B cell (primary cell): ENCODE measurements at regions not wholly inside any gene's neighbourhood (a gene's known extent, or its start where the extent isn't known, plus 50 kb on each side); places are given as distances from the start of the nearest gene placed in this dataset.

Experiments
- ATAC-seq: fragments of 200-7000 bp; cut with Tn5 transposase; one replicate; pipeline ENCODE4 v1.10.0; 2021; ENCODE audit warnings: low read depth, mild to moderate bottlenecking, moderate number of reproducible peaks, moderate library complexity
- CTCF ChIA-PET: fragments of 350-600 bp; sonication (Branson Sonifier 250); formaldehyde crosslinking; loops from one replicate; lab custom pipeline; 2021; ENCODE audit warnings: antibody characterized with exemption, inconsistent platforms; lab: Charles Lee
- POLR2A ChIA-PET: fragments of 350-600 bp; sonication (Branson Sonifier 250); formaldehyde crosslinking; loops from one replicate; lab custom pipeline; 2021; ENCODE audit warnings: antibody characterized with exemption; lab: Charles Lee
- DNase-seq: peaks from one replicate; pipeline ENCODE4 v3.0.0; 2013
- H2AFZ ChIP-seq: 2 replicates; pipeline ENCODE4 v1.6.1; 2012; ENCODE audit warnings: mild to moderate bottlenecking, low read depth, low read length; ENCODE audit not compliant: insufficient read depth, poor library complexity, severe bottlenecking
- H3K27ac ChIP-seq, 2 donors: 1 replicate in 1 of 2; 2 replicates in 1 of 2; pipeline ENCODE4 v1.5.1; 2012 to 2013; ENCODE audit warnings: low read length in 2 of 2, mild to moderate bottlenecking in 2 of 2, moderate library complexity in 1 of 2
- H3K27me3 ChIP-seq, 4 experiments: fragments of 200-600 bp in 1 of 4; sonication (generic) in 1 of 4; replicated peaks in 1 of 4; 1 replicate in 2 of 4; 2 replicates in 2 of 4; pipeline versions ENCODE4 v1.6.1 to v1.7.0; 2013 to 2016; ENCODE audit warnings: low read length in 3 of 4, mild to moderate bottlenecking in 2 of 4, mixed read lengths in 1 of 4, moderate library complexity in 1 of 4; ENCODE audit not compliant: insufficient read depth in 4 of 4, control insufficient read depth in 3 of 4; ENCODE audit errors: control extremely low read depth in 1 of 4
- H3K36me3 ChIP-seq, 2 experiments: replicated peaks in 1 of 2; 1 replicate in 1 of 2; 2 replicates in 1 of 2; pipeline versions ENCODE4 v1.6.1 to v1.7.1; 2013; ENCODE audit warnings: low read length in 1 of 2; ENCODE audit not compliant: insufficient read depth in 2 of 2, control insufficient read depth in 1 of 2; ENCODE audit errors: control extremely low read depth in 1 of 2, extremely low read depth in 1 of 2
- H3K4me1 ChIP-seq, 2 donors: fragments of 200-600 bp in 1 of 2; sonication (generic) in 1 of 2; 1 replicate in 1 of 2; 2 replicates in 1 of 2; pipeline versions ENCODE4 v1.5.1 to v1.6.1; 2013 to 2017; ENCODE audit warnings: low read length in 2 of 2; ENCODE audit not compliant: control insufficient read depth in 2 of 2, insufficient read depth in 2 of 2
- H3K4me2 ChIP-seq: replicated peaks from 2 replicates; pipeline ENCODE3; 2012; ENCODE audit warnings: mild to moderate bottlenecking, low read depth, low read length; ENCODE audit not compliant: poor library complexity, severe bottlenecking
- H3K4me3 ChIP-seq, 5 experiments: fragments of 200-600 bp in 1 of 5; sonication (generic) in 1 of 5; 1 replicate in 3 of 5; 2 replicates in 2 of 5; pipeline versions ENCODE4 v1.5.1 to v1.7.0; 2011 to 2016; ENCODE audit warnings: low read length in 4 of 5, mild to moderate bottlenecking in 4 of 5, low read depth in 2 of 5, control low read depth in 1 of 5, moderate library complexity in 1 of 5; ENCODE audit not compliant: insufficient read depth in 1 of 5; ENCODE audit errors: control extremely low read depth in 1 of 5, extremely low read depth in 1 of 5
- H3K79me2 ChIP-seq: fragments of 200-600 bp; sonication (generic); one replicate; pipeline ENCODE4 v1.6.0; 2016; ENCODE audit warnings: low read length; ENCODE audit not compliant: control insufficient read depth, insufficient read depth
- H3K9ac ChIP-seq: fragments of 200-600 bp; sonication (generic); 2 replicates; pipeline ENCODE4 v1.6.1; 2017; ENCODE audit warnings: mild to moderate bottlenecking, low read length, moderate library complexity
- H3K9me3 ChIP-seq, 3 donors: one replicate each; pipeline versions ENCODE4 v1.6.1 to v1.7.1; 2013; ENCODE audit warnings: low read length in 2 of 3; ENCODE audit not compliant: control insufficient read depth in 2 of 3, insufficient read depth in 1 of 3; ENCODE audit errors: control extremely low read depth in 1 of 3
- H4K20me1 ChIP-seq: 2 replicates; pipeline ENCODE4 v1.6.0; 2012; ENCODE audit warnings: mild to moderate bottlenecking, low read length; ENCODE audit not compliant: insufficient read depth, control insufficient read depth, poor library complexity, severe bottlenecking
- H3K27ac Mint-ChIP-seq: one replicate; pipeline ENCODE4 v1.8.0; 2021; ENCODE audit warnings: mixed read lengths
- H3K27me3 Mint-ChIP-seq: one replicate; pipeline ENCODE4 v1.8.0; 2021; ENCODE audit warnings: mixed read lengths
- H3K4me1 Mint-ChIP-seq: one replicate; pipeline ENCODE4 v1.8.0; 2021; ENCODE audit warnings: mixed read lengths
- H3K4me3 Mint-ChIP-seq: one replicate; pipeline ENCODE4 v1.8.0; 2021; ENCODE audit warnings: mixed read lengths
- H3K9me3 Mint-ChIP-seq: one replicate; pipeline ENCODE4 v1.8.0; 2022; ENCODE audit warnings: mixed read lengths; ENCODE audit not compliant: insufficient read depth
- CTCF ChIP-seq: fragments of 200-600 bp; IDR thresholded peaks from one replicate; pipeline ENCODE4 v1.8.0; 2022; ENCODE audit warnings: antibody characterized with exemption, mild to moderate bottlenecking
- EZH2 ChIP-seq: IDR thresholded peaks from 2 replicates; pipeline ENCODE4 v1.6.1; 2012; ENCODE audit warnings: borderline replicate concordance, low read depth, mild to moderate bottlenecking, moderate library complexity, low read length; ENCODE audit not compliant: insufficient read depth, poor library complexity, severe bottlenecking
- WGBS: methylation state at CpG from one replicate; pipeline ENCODE4 v1.1.5; 2013; ENCODE audit warnings: missing lambda C conversion rate; ENCODE audit not compliant: insufficient coverage; 5-methylcytosine and 5-hydroxymethylcytosine counted together
- intact Hi-C: fragments of 100-400 bp; cut with micrococcal nuclease; formaldehyde crosslinking; loops from one replicate; pipeline ENCODE4 v1.10.0; 2022

- Histone ChIP-seq H3K4me2 (no peak overlapping the region), H3K27ac (no peak overlapping the region), H3K4me1 (peaks cover 0 to 3% of the 10 kb centered on the region in 2 donors), H3K27me3 (peaks cover 0 to 4% (median 0%) of the 10 kb centered on the region in 4 experiments), H3K4me3 (no peak overlapping the region), H3K9ac (no peak overlapping the region), H4K20me1 (no peaks in the 10 kb centered on the region), H2AFZ (no peak overlapping the region), H3K36me3 (no peaks in the 10 kb centered on the region), H3K9me3 (peaks cover 0 to 7% (median 0%) of the 10 kb centered on the region in 3 donors), H3K79me2 (no peaks in the 10 kb centered on the region)
- DNase-seq (no peak), ATAC-seq (no peak)
- ChIA-PET POLR2A (no interaction called here), CTCF (no interaction called here)
- Mint-ChIP-seq H3K4me3 (no peak overlapping the region), H3K9me3 (no peaks in the 10 kb centered on the region), H3K4me1 (no peaks in the 10 kb centered on the region), H3K27ac (no peak overlapping the region), H3K27me3 (peaks cover 3% of the 10 kb centered on the region)
- WGBS: 65% methylated on average over 3 of the region's 4 CpGs
- TF ChIP-seq EZH2: no peak
- no peak for TF ChIP-seq CTCF
- intact Hi-C loops: loop anchor here (10.0 kb wide), 1 partner anchor 1930 kb away; no protein-coding TSS in a partner anchor
Measured at GRCh38 chr11:116274521-116274920, 498.3 kb downstream of the BUD13 start.

- Mint-ChIP-seq H3K9me3 (no peaks in the 10 kb centered on the region), H3K4me3 (no peak overlapping the region), H3K4me1 (no peaks in the 10 kb centered on the region), H3K27me3 (peaks cover 3% of the 10 kb centered on the region), H3K27ac (no peak overlapping the region)
- H3K4me3 ChIP-seq: no peak overlapping the region
- intact Hi-C loops: loop anchor here (10.0 kb wide), 1 partner anchor 1927 kb away; no protein-coding TSS in a partner anchor
- ChIA-PET CTCF (interaction anchor here (0.6 kb wide), 1 partner anchor 905 kb away, joined by 3 read pairs; no protein-coding TSS in a partner anchor), POLR2A (no interaction called here)
- H2AFZ ChIP-seq: no peak overlapping the region
- peaks cover 0 to 4% (median 0%) of the 10 kb centered on the region in 4 experiments for H3K27me3 ChIP-seq
- DNase-seq: no peak
- no peak overlapping the region for H3K4me2 ChIP-seq
- H3K9ac ChIP-seq: no peak overlapping the region
- H4K20me1 ChIP-seq: no peaks in the 10 kb centered on the region
- no peaks in the 10 kb centered on the region for H3K79me2 ChIP-seq
- H3K27ac ChIP-seq: no peak overlapping the region
- H3K9me3 ChIP-seq: peaks cover 0 to 7% (median 0%) of the 10 kb centered on the region in 3 donors
- ATAC-seq: no peak
- peaks cover 0 to 3% of the 10 kb centered on the region in 2 donors for H3K4me1 ChIP-seq
- TF ChIP-seq CTCF (no peak), EZH2 (no peak)
- 72% methylated on average over 8 of the region's 8 CpGs for WGBS
- no peaks in the 10 kb centered on the region for H3K36me3 ChIP-seq
Measured at GRCh38 chr11:116272181-116272789, 500.5 kb downstream of the BUD13 start.
